ENCODE measurements at regions not wholly inside any gene's neighbourhood (a gene's known extent, or its start where the extent isn't known, plus 50 kb on each side); places are given as distances from the start of the nearest gene placed in this dataset.
"Not testable (repeated sequence)": the region's sequence is repeated elsewhere in the genome, so short reads cannot be mapped to it uniquely, and the experiment has no call there.

- no peak overlapping the region for H3K4me3 Mint-ChIP-seq
- no peak overlapping the region for H3K27ac Mint-ChIP-seq
- peaks cover 21% of the 10 kb centered on the region for H3K9me3 Mint-ChIP-seq
- H3K4me1 Mint-ChIP-seq (ENCODE audit: low read depth in 2 of 2): no peaks in the 10 kb centered on the region
- no peaks in the 10 kb centered on the region for H3K27me3 Mint-ChIP-seq
- DNase-seq (ENCODE audit: low spot score) (no peak), ATAC-seq (peak in 1 of 2 donors; percentile 27)
- H3K36me3 Mint-ChIP-seq: peaks cover 4% of the 10 kb centered on the region
These were observed 917.5 kb downstream of the TAF11L14 start for GRCh38 chr5:18551716-18552115.

GRCh38 chr5:18553269-18553668 lies 919.0 kb downstream of the TAF11L14 start:
- no peaks in the 10 kb centered on the region for H3K4me1 Mint-ChIP-seq (ENCODE audit: low read depth in 2 of 2)
- H3K27me3 Mint-ChIP-seq: no peaks in the 10 kb centered on the region
- no peak overlapping the region for H3K27ac Mint-ChIP-seq
- ATAC-seq (no peak), DNase-seq (ENCODE audit: low spot score) (no peak)
- H3K9me3 Mint-ChIP-seq: peaks cover 17% of the 10 kb centered on the region
- peaks cover 4% of the 10 kb centered on the region for H3K36me3 Mint-ChIP-seq
- H3K4me3 Mint-ChIP-seq: no peak overlapping the region

GRCh38 chr5:18560602-18561001 lies 926.3 kb downstream of the TAF11L14 start:
- no peaks in the 10 kb centered on the region for H3K36me3 Mint-ChIP-seq
- no peak overlapping the region for H3K27ac Mint-ChIP-seq

GRCh38 chr5:18563853-18564252 lies 929.6 kb downstream of the TAF11L14 start:
- Mint-ChIP-seq H3K4me1 (ENCODE audit: low read depth in 2 of 2) (no peaks in the 10 kb centered on the region), H3K4me3 (no peak overlapping the region), H3K36me3 (no peaks in the 10 kb centered on the region), H3K27ac (no peak overlapping the region), H3K27me3 (no peaks in the 10 kb centered on the region), H3K9me3 (peaks cover 13% of the 10 kb centered on the region)
- DNase-seq (ENCODE audit: low spot score) (no peak), ATAC-seq (no peak)

More at GRCh38 chr5:18560602-18561001, 926.3 kb downstream of the TAF11L14 start:
- Mint-ChIP-seq H3K4me1 (ENCODE audit: low read depth in 2 of 2) (no peaks in the 10 kb centered on the region), H3K9me3 (peaks cover 7% of the 10 kb centered on the region), H3K4me3 (no peak overlapping the region), H3K27me3 (no peaks in the 10 kb centered on the region)
- no peak for ATAC-seq
- DNase-seq (ENCODE audit: low spot score): no peak

GRCh38 chr5:18566671-18567070 lies 932.4 kb downstream of the TAF11L14 start:
- H3K27ac Mint-ChIP-seq: no peak overlapping the region
- no peaks in the 10 kb centered on the region for H3K4me1 Mint-ChIP-seq (ENCODE audit: low read depth in 2 of 2)
- H3K9me3 Mint-ChIP-seq: peaks cover 16% of the 10 kb centered on the region
- H3K36me3 Mint-ChIP-seq: no peaks in the 10 kb centered on the region
- H3K4me3 Mint-ChIP-seq: no peak overlapping the region
- DNase-seq (ENCODE audit: low spot score) (no peak), ATAC-seq (no peak)
- H3K27me3 Mint-ChIP-seq: no peaks in the 10 kb centered on the region

- no peak for DNase-seq (ENCODE audit: low spot score)
- Mint-ChIP-seq H3K27me3 (no peaks in the 10 kb centered on the region), H3K36me3 (no peaks in the 10 kb centered on the region), H3K27ac (no peak overlapping the region), H3K4me3 (no peak overlapping the region), H3K4me1 (ENCODE audit: low read depth in 2 of 2) (no peaks in the 10 kb centered on the region), H3K9me3 (peaks cover 4% of the 10 kb centered on the region)
- ATAC-seq: no peak
These were observed 942.3 kb downstream of the TAF11L14 start for GRCh38 chr5:18576586-18576985.

- DNase-seq (ENCODE audit: low spot score): no peak
- Mint-ChIP-seq H3K27ac (no peak overlapping the region), H3K36me3 (no peaks in the 10 kb centered on the region), H3K4me3 (no peak overlapping the region), H3K9me3 (peaks cover 17% of the 10 kb centered on the region), H3K27me3 (no peaks in the 10 kb centered on the region), H3K4me1 (ENCODE audit: low read depth in 2 of 2) (no peaks in the 10 kb centered on the region)
- ATAC-seq: no peak
These were observed 966.9 kb downstream of the TAF11L14 start for GRCh38 chr5:18601185-18601584.

GRCh38 chr5:18602402-18602801 lies 968.1 kb downstream of the TAF11L14 start:
- DNase-seq (ENCODE audit: low spot score): no peak
- H3K4me3 Mint-ChIP-seq: no peak overlapping the region
- ATAC-seq: no peak
- H3K27ac Mint-ChIP-seq: no peak overlapping the region
- no peaks in the 10 kb centered on the region for H3K4me1 Mint-ChIP-seq (ENCODE audit: low read depth in 2 of 2)
- no peaks in the 10 kb centered on the region for H3K27me3 Mint-ChIP-seq
- peaks cover 9% of the 10 kb centered on the region for H3K9me3 Mint-ChIP-seq
- H3K36me3 Mint-ChIP-seq: no peaks in the 10 kb centered on the region

GRCh38 chr5:18605186-18605585 lies 970.9 kb downstream of the TAF11L14 start:
- H3K4me1 Mint-ChIP-seq (ENCODE audit: low read depth in 2 of 2): no peaks in the 10 kb centered on the region
- H3K27ac Mint-ChIP-seq: no peak overlapping the region
- DNase-seq (ENCODE audit: low spot score) (no peak), ATAC-seq (no peak)
- H3K9me3 Mint-ChIP-seq: peaks cover 12% of the 10 kb centered on the region
- no peak overlapping the region for H3K4me3 Mint-ChIP-seq
- no peaks in the 10 kb centered on the region for H3K27me3 Mint-ChIP-seq
- H3K36me3 Mint-ChIP-seq: no peaks in the 10 kb centered on the region

GRCh38 chr5:18607570-18607969 lies 973.3 kb downstream of the TAF11L14 start:
- Mint-ChIP-seq H3K36me3 (no peaks in the 10 kb centered on the region), H3K27ac (no peak overlapping the region), H3K9me3 (peaks cover 9% of the 10 kb centered on the region), H3K27me3 (no peaks in the 10 kb centered on the region), H3K4me3 (no peak overlapping the region), H3K4me1 (ENCODE audit: low read depth in 2 of 2) (no peaks in the 10 kb centered on the region)
- ATAC-seq: no peak
- DNase-seq (ENCODE audit: low spot score): no peak

- not testable (repeated sequence) for DNase-seq (ENCODE audit: low spot score); H3K36me3 Mint-ChIP-seq; ATAC-seq; H3K4me1 Mint-ChIP-seq (ENCODE audit: low read depth in 2 of 2); H3K27me3 Mint-ChIP-seq; H3K27ac Mint-ChIP-seq; H3K4me3 Mint-ChIP-seq
- H3K9me3 Mint-ChIP-seq: peaks cover 15% of the 10 kb centered on the region
These were observed 982.9 kb downstream of the TAF11L14 start for GRCh38 chr5:18617191-18617590.

GRCh38 chr5:18630458-18631045 lies 996.3 kb downstream of the TAF11L14 start:
- peaks cover 5% of the 10 kb centered on the region for H3K36me3 Mint-ChIP-seq
- H3K27me3 Mint-ChIP-seq: no peaks in the 10 kb centered on the region
- peaks cover 21% of the 10 kb centered on the region for H3K9me3 Mint-ChIP-seq
- H3K27ac Mint-ChIP-seq: no peak overlapping the region
- ATAC-seq: no peak
- no peak overlapping the region for H3K4me3 Mint-ChIP-seq
- no peak for DNase-seq (ENCODE audit: low spot score)
- H3K4me1 Mint-ChIP-seq (ENCODE audit: low read depth in 2 of 2): no peaks in the 10 kb centered on the region

- peaks cover 12% of the 10 kb centered on the region for H3K9me3 Mint-ChIP-seq
- no peak overlapping the region for H3K27ac Mint-ChIP-seq
- H3K36me3 Mint-ChIP-seq: peaks cover 16% of the 10 kb centered on the region
- ATAC-seq: no peak
- no peaks in the 10 kb centered on the region for H3K4me1 Mint-ChIP-seq (ENCODE audit: low read depth in 2 of 2)
- H3K4me3 Mint-ChIP-seq: no peak overlapping the region
- no peak for DNase-seq (ENCODE audit: low spot score)
- H3K27me3 Mint-ChIP-seq: no peaks in the 10 kb centered on the region
These were observed 1018.4 kb downstream of the TAF11L14 start for GRCh38 chr5:18652404-18653215.

GRCh38 chr5:18653216-18653752 lies 1019.0 kb downstream of the TAF11L14 start:
- Mint-ChIP-seq H3K27ac (no peak overlapping the region), H3K9me3 (peaks cover 11% of the 10 kb centered on the region), H3K4me1 (ENCODE audit: low read depth in 2 of 2) (no peaks in the 10 kb centered on the region), H3K4me3 (no peak overlapping the region), H3K27me3 (no peaks in the 10 kb centered on the region), H3K36me3 (peaks cover 16% of the 10 kb centered on the region)
- ATAC-seq (no peak), DNase-seq (ENCODE audit: low spot score) (no peak)

Measured in natural killer cell treated with Interleukin-12 subunit alpha and Interleukin-12 subunit beta and Interleukin-15 and Interleukin-18, amount 100 ng/mL, for 72 hours (primary cell).